K562 (cell line): ENCODE measurements at regions not wholly inside any gene's neighbourhood (a gene's known extent, or its start where the extent isn't known, plus 50 kb on each side); places are given as distances from the start of the nearest gene placed in this dataset.

Experiments used
- ATAC-seq: fragments of 200-7000 bp; cut with Tn5 transposase; 3 replicates; pipeline ENCODE4 v1.9.1; 2020; ENCODE audit warnings: moderate library complexity
- BruUV-seq: library from RNA; stranded (reverse); fragments of 400-500 nt; replicated peaks from 2 replicates; lab custom pipeline; 2021; lab: Mats Ljungman, UMichigan
- CTCF ChIA-PET: fragments of 300-600 bp; formaldehyde crosslinking; extraction: SDS; loops from one replicate; lab custom pipeline; 2021; ENCODE audit warnings: low intra/inter-chr PET ratio; lab: Yijun Ruan, JAX
- POLR2A ChIA-PET: fragments of 300-600, 350-650 bp; sonication (Branson Sonifier 250); formaldehyde crosslinking; extraction: SDS; loops from one replicate; lab custom pipeline; 2021; ENCODE audit warnings: antibody characterized with exemption, inconsistent platforms; lab: Yijun Ruan, JAX
- DNase-seq, 4 experiments: peaks; one replicate each; pipeline versions ENCODE4 v3.0.0 to v3.0.0-alpha.2; 2011 to 2018; ENCODE audit warnings: low spot score in 3 of 4, mixed read lengths in 3 of 4; ENCODE audit errors: extremely low read depth in 1 of 4
- FAIRE-seq: peaks from 2 replicates; lab custom pipeline; 2011; peaks lifted over from hg19 to GRCh38; lab: Jason Lieb, UNC
- H2AFZ ChIP-seq: 2 replicates; pipeline ENCODE4 v1.6.0; 2011; ENCODE audit warnings: low read depth, low read length, control low read depth, inconsistent platforms
- H3K27ac ChIP-seq: fragments of 200-600 bp; 3 replicates; pipeline ENCODE4 v1.8.0; 2011; ENCODE audit warnings: low read depth, mild to moderate bottlenecking, control low read depth, inconsistent platforms, low read length, moderate library complexity, mixed read lengths; ENCODE audit errors: extremely low read depth
- H3K27me3 ChIP-seq, 2 experiments: fragments of 300-600 bp in 1 of 2; 2 replicates in 1 of 2; 3 replicates in 1 of 2; pipeline versions ENCODE4 v1.6.0 to v1.8.0; 2011; ENCODE audit warnings: inconsistent platforms in 2 of 2, low read length in 2 of 2, mild to moderate bottlenecking in 1 of 2, mixed read lengths in 1 of 2, moderate library complexity in 1 of 2; ENCODE audit not compliant: control insufficient read depth in 2 of 2, insufficient read depth in 2 of 2
- H3K36me3 ChIP-seq: fragments of 300-600 bp; 3 replicates; pipeline ENCODE4 v1.8.0; 2011; ENCODE audit warnings: mild to moderate bottlenecking, low read length, inconsistent platforms; ENCODE audit not compliant: control insufficient read depth, insufficient read depth
- H3K4me1 ChIP-seq, 2 experiments: fragments of 200-600 bp in 1 of 2; replicated peaks in 1 of 2; 2 replicates in 1 of 2; 3 replicates in 1 of 2; pipeline versions ENCODE4 v1.5.1 to v1.8.0; 2011; ENCODE audit warnings: inconsistent platforms in 2 of 2, low read length in 2 of 2, mild to moderate bottlenecking in 1 of 2, mixed read lengths in 1 of 2, moderate library complexity in 1 of 2; ENCODE audit not compliant: control insufficient read depth in 2 of 2, insufficient read depth in 2 of 2
- H3K4me2 ChIP-seq: 2 replicates; pipeline ENCODE4 v1.6.1; 2011; ENCODE audit warnings: low read length, control low read depth, inconsistent platforms, mixed read lengths; ENCODE audit not compliant: insufficient read depth
- H3K4me3 ChIP-seq: fragments of 200-600 bp; sonication (generic), shearing (Covaris generic); 2 replicates; pipeline ENCODE4 v1.5.1; 2016; ENCODE audit warnings: control low read depth, inconsistent platforms
- H3K79me2 ChIP-seq: fragments of 200-600 bp; 3 replicates; pipeline ENCODE4 v1.8.0; 2011; ENCODE audit warnings: low read length, inconsistent platforms; ENCODE audit not compliant: control insufficient read depth, insufficient read depth
- H3K9ac ChIP-seq, 2 experiments: 2 replicates each; pipeline versions ENCODE4 v1.6.0 to v1.6.1; 2011; ENCODE audit warnings: low read depth in 2 of 2, low read length in 2 of 2, control low read depth in 1 of 2, inconsistent platforms in 1 of 2, mild to moderate bottlenecking in 1 of 2, mixed read lengths in 1 of 2; ENCODE audit not compliant: insufficient read depth in 1 of 2
- H3K9me1 ChIP-seq: one replicate; pipeline ENCODE4 v1.6.0; 2011; ENCODE audit warnings: inconsistent platforms, mild to moderate bottlenecking, low read length, moderate library complexity; ENCODE audit not compliant: control insufficient read depth, insufficient read depth
- H3K9me3 ChIP-seq: replicated peaks from 2 replicates; pipeline ENCODE4 v1.5.1; 2011; ENCODE audit warnings: low read depth, low read length, inconsistent platforms; ENCODE audit not compliant: control insufficient read depth, insufficient read depth
- H4K20me1 ChIP-seq: replicated peaks from 2 replicates; pipeline ENCODE4 v1.6.1; 2011; ENCODE audit warnings: low read length, inconsistent platforms, mixed read lengths; ENCODE audit not compliant: control insufficient read depth, insufficient read depth
- CTCFL ChIP-seq: IDR thresholded peaks from 2 replicates; pipeline ENCODE4 v1.6.1; 2011; ENCODE audit warnings: borderline replicate concordance, low read depth, mild to moderate bottlenecking, moderate library complexity, low read length; ENCODE audit not compliant: insufficient read depth, poor library complexity, severe bottlenecking
- E2F4 ChIP-seq: sonication (generic); formaldehyde crosslinking; IDR thresholded peaks from 2 replicates; pipeline ENCODE4 v1.8.0; 2022; ENCODE audit warnings: mild to moderate bottlenecking, low read depth, missing genetic modification reagents
- FOXA1 ChIP-seq: fragments of 450-650 bp; IDR thresholded peaks from 2 replicates; pipeline ENCODE4 v1.6.1; 2016; ENCODE audit warnings: mild to moderate bottlenecking, borderline replicate concordance
- FOXK2 ChIP-seq, 2 experiments: fragments of 450-650 bp; IDR thresholded peaks in 1 of 2; conservative IDR thresholded peaks in 1 of 2; 2 replicates each; pipeline ENCODE4 v1.6.1; 2016; ENCODE audit warnings: low read depth in 2 of 2, mild to moderate bottlenecking in 1 of 2
- HSF4 ChIP-seq: fragments of 250-450 bp; sonication (Bioruptor Pico); IDR thresholded peaks from 2 replicates; pipeline ENCODE4 v2.1.2; 2022; ENCODE audit warnings: mild to moderate bottlenecking, moderate library complexity, borderline replicate concordance
- IRF9 ChIP-seq: fragments of 450-650 bp; IDR thresholded peaks from 2 replicates; pipeline ENCODE4 v1.6.1; 2016; ENCODE audit warnings: missing biosample characterization, missing genetic modification characterization
- JUN ChIP-seq, 2 experiments: sonication (generic) in 1 of 2; formaldehyde crosslinking in 1 of 2; IDR thresholded peaks; 2 replicates each; pipeline versions ENCODE4 v1.6.1 to v1.8.0; 2012 to 2022; ENCODE audit warnings: borderline replicate concordance in 2 of 2, mild to moderate bottlenecking in 2 of 2, improper control_type of control experiment in 1 of 2, low read depth in 1 of 2, low read length in 1 of 2, missing genetic modification reagents in 1 of 2
- KDM5B ChIP-seq: fragments of 200-600 bp; sonication (generic); IDR thresholded peaks from 2 replicates; pipeline ENCODE4 v1.6.1; 2012; ENCODE audit warnings: low read depth, mild to moderate bottlenecking, moderate library complexity, low read length, control low read depth, inconsistent platforms; ENCODE audit not compliant: insufficient replicate concordance
- LCOR ChIP-seq: sonication (generic); formaldehyde crosslinking; IDR thresholded peaks from 2 replicates; pipeline ENCODE4 v1.8.0; 2022; ENCODE audit warnings: mild to moderate bottlenecking, missing genetic modification reagents
- MBD2 ChIP-seq: sonication (generic); IDR thresholded peaks from 2 replicates; pipeline ENCODE4 v1.6.1; 2016; ENCODE audit warnings: low read depth, borderline replicate concordance
- NONO ChIP-seq, 2 experiments: fragments of 200-400 bp in 1 of 2; fragments of 450-650 bp in 1 of 2; formaldehyde crosslinking in 1 of 2; IDR thresholded peaks; 2 replicates each; pipeline ENCODE4 v1.6.1; 2017; ENCODE audit warnings: low read depth in 2 of 2, mild to moderate bottlenecking in 2 of 2, moderate library complexity in 2 of 2, low read length in 1 of 2
- PHB2 ChIP-seq: fragments of 450-650 bp; IDR thresholded peaks from 2 replicates; pipeline ENCODE4 v1.6.1; 2017; ENCODE audit warnings: low read depth
- PTBP1 ChIP-seq: fragments of 200-400 bp; formaldehyde crosslinking; IDR thresholded peaks from 2 replicates; pipeline ENCODE4 v1.6.1; 2017; ENCODE audit warnings: low read depth, low read length
- SMAD1 ChIP-seq: fragments of 150-350 bp; IDR thresholded peaks from 2 replicates; pipeline ENCODE4 v1.6.1; 2014; ENCODE audit warnings: low read length, low read depth; ENCODE audit not compliant: partially characterized antibody
- TEAD4 ChIP-seq, 2 experiments: sonication (generic) in 1 of 2; formaldehyde crosslinking in 1 of 2; IDR thresholded peaks; 2 replicates each; pipeline versions ENCODE4 v1.6.1 to v1.8.0; 2012 to 2022; ENCODE audit warnings: borderline replicate concordance in 1 of 2, inconsistent platforms in 1 of 2, low read length in 1 of 2, mild to moderate bottlenecking in 1 of 2, missing genetic modification reagents in 1 of 2
- ZNF121 ChIP-seq: sonication (generic); formaldehyde crosslinking; conservative IDR thresholded peaks from 2 replicates; pipeline ENCODE4 v1.8.0; 2022; ENCODE audit warnings: missing genetic modification reagents
- ZNF408 ChIP-seq: fragments of 250-450 bp; sonication (Bioruptor Pico); IDR thresholded peaks from 2 replicates; pipeline ENCODE4 v1.4.0; 2020; ENCODE audit warnings: low read depth, mild to moderate bottlenecking, moderate library complexity
- ZNF668 ChIP-seq: fragments of 250-450 bp; sonication (Bioruptor Pico); IDR thresholded peaks from 2 replicates; pipeline ENCODE4 v1.8.0; 2022; ENCODE audit warnings: mild to moderate bottlenecking, inconsistent platforms
- WGBS: fragments of 100-300 bp; shearing (Covaris generic); methylation state at CpG from one replicate; pipeline ENCODE4 v1.1.6; 2016; ENCODE audit warnings: low coverage, mixed read lengths; ENCODE audit not compliant: insufficient coverage; ENCODE audit errors: missing lambda C conversion rate; 5-methylcytosine and 5-hydroxymethylcytosine counted together
- in situ Hi-C: fragments of 300-500 bp; cut with MboI; formaldehyde crosslinking; loops from 4 replicates; pipeline ENCODE4 v1.15.0; 2018; ENCODE audit warnings: inconsistent platforms, mixed read lengths
- intact Hi-C: fragments of 100-400 bp; cut with micrococcal nuclease; formaldehyde crosslinking; loops from 2 replicates; pipeline ENCODE4 v1.14.2; 2022

- POLR2A ChIA-PET, result interaction anchor here (1.1 kb wide), 2 partner anchors 10 to 16 kb away, joined by 3 read pairs; no protein-coding TSS in a partner anchor
- no peaks in the 10 kb centered on the region; a peak in 2 of 5 replicates for H3K4me1 ChIP-seq
- no TSS peak for BruUV-seq
- CTCF ChIA-PET, result no interaction called here
- no peaks in the 10 kb centered on the region for H4K20me1 ChIP-seq
- FAIRE-seq (no peak), ATAC-seq (no peak), DNase-seq (no peak)
- no peaks in the 10 kb centered on the region for H3K36me3 ChIP-seq
- H3K4me3 ChIP-seq, result no peak overlapping the region
- in situ Hi-C loops (no loop called here), intact Hi-C loops (no loop called here)
- H3K27me3 ChIP-seq, result no peaks in the 10 kb centered on the region
- no peak overlapping the region for H3K9ac ChIP-seq
- H3K9me3 ChIP-seq, result no peaks in the 10 kb centered on the region
- H3K27ac ChIP-seq, result no peak overlapping the region
- H2AFZ ChIP-seq, result no peak overlapping the region
- WGBS, result 16% methylated on average over 5 of the region's 6 CpGs
- no peaks in the 10 kb centered on the region for H3K9me1 ChIP-seq
- H3K79me2 ChIP-seq, result no peaks in the 10 kb centered on the region
- H3K4me2 ChIP-seq, result no peak overlapping the region
- TF ChIP-seq JUN (IDR thresholded peaks at IDR 0.05; ENCODE audit: borderline replicate concordance, low read depth, low read length) (no peak), JUN (CRISPR knock-in tag; IDR thresholded peaks at IDR 0.05; ENCODE audit: borderline replicate concordance) (no peak), LCOR (CRISPR knock-in tag) (no peak), ZNF408 (CRISPR knock-in tag) (no peak), FOXA1 (no peak), IRF9 (tag) (no peak), PTBP1 (no peak), MBD2 (no peak), PHB2 (no peak), ZNF668 (CRISPR knock-in tag) (no peak), NONO (IDR thresholded peaks at IDR 0.05; ENCODE audit: low read depth in 2 of 2, low read length in 1 of 2) (no peak), CTCFL (no peak), SMAD1 (no peak), E2F4 (CRISPR knock-in tag) (no peak), ZNF121 (CRISPR knock-in tag) (no peak), HSF4 (CRISPR knock-in tag) (no peak), TEAD4 (IDR thresholded peaks at IDR 0.05; ENCODE audit: low read length) (no peak), TEAD4 (CRISPR knock-in tag; IDR thresholded peaks at IDR 0.05; ENCODE audit: borderline replicate concordance) (no peak), KDM5B (no peak), FOXK2 (conservative IDR thresholded peaks at IDR 0.05 in 1 of 2, IDR thresholded peaks at IDR 0.05 in 1 of 2; ENCODE audit: low read depth in 2 of 2) (no peak)
Measured at GRCh38 chr11:13897646-13898276, 64.8 kb upstream of the SPON1 start.
